ENCODE measurements at regions not wholly inside any gene's neighbourhood (a gene's known extent, or its start where the extent isn't known, plus 50 kb on each side); places are given as distances from the start of the nearest gene placed in this dataset.

DNA sequence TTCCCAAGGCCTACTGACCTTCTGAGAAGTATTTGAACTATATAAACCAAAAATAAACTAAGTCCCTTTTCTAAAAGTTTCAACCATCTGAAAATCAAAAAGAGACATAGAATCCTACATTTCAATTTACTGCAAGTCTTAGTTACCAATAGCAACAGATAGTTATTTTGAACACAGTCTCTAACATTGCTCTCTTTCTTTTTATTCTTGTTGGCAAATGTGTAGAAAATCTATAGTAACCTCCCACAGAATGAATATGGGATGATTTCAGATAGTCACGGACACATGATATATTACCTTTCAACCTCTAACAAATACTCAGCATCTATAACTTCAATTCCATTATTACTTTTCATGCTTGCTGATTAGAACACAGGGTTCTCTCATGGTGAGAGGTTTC is 68.9 kb upstream of the RAB3GAP2 start:
- no peak for FAIRE-seq
- no peaks in the 10 kb centered on the region for H3K36me3 ChIP-seq (ENCODE audit: control insufficient read depth in 2 of 2, insufficient read depth in 2 of 2, low read length in 1 of 2)
- H3K9me3 ChIP-seq (replicated peaks; ENCODE audit: control insufficient read depth, insufficient read depth, low read length) = no peaks in the 10 kb centered on the region
- ChIA-PET POLR2A (no interaction called here), SMC1A (ENCODE audit: uncharacterized antibody, unreplicated experiment) (no interaction called here), RAD21 (ENCODE audit: unreplicated experiment) (no interaction called here), CTCF (interaction anchor here (1.8 kb wide), 1 partner anchor 14 kb away, joined by 4 read pairs; no protein-coding TSS in a partner anchor)
- H3K4me3 ChIP-seq = no peak overlapping the region
- no peak overlapping the region for H3K4me2 ChIP-seq (ENCODE audit: control insufficient read depth, insufficient read depth)
- H2AFZ ChIP-seq (ENCODE audit: control insufficient read depth, low read depth, low read length) = no peak overlapping the region
- TF ChIP-seq, protein P1, sequence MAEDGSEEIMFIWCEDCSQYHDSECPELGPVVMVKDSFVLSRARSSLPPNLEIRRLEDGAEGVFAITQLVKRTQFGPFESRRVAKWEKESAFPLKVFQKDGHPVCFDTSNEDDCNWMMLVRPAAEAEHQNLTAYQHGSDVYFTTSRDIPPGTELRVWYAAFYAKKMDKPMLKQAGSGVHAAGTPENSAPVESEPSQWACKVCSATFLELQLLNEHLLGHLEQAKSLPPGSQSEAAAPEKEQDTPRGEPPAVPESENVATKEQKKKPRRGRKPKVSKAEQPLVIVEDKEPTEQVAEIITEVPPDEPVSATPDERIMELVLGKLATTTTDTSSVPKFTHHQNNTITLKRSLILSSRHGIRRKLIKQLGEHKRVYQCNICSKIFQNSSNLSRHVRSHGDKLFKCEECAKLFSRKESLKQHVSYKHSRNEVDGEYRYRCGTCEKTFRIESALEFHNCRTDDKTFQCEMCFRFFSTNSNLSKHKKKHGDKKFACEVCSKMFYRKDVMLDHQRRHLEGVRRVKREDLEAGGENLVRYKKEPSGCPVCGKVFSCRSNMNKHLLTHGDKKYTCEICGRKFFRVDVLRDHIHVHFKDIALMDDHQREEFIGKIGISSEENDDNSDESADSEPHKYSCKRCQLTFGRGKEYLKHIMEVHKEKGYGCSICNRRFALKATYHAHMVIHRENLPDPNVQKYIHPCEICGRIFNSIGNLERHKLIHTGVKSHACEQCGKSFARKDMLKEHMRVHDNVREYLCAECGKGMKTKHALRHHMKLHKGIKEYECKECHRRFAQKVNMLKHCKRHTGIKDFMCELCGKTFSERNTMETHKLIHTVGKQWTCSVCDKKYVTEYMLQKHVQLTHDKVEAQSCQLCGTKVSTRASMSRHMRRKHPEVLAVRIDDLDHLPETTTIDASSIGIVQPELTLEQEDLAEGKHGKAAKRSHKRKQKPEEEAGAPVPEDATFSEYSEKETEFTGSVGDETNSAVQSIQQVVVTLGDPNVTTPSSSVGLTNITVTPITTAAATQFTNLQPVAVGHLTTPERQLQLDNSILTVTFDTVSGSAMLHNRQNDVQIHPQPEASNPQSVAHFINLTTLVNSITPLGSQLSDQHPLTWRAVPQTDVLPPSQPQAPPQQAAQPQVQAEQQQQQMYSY (CRISPR knock-in tag; IDR thresholded peaks at IDR 0.05) = no peak
- TF ChIP-seq ZNF384 (IDR thresholded peaks at IDR 0.05; ENCODE audit: borderline replicate concordance, low read depth, low read length) = no peak
- intact Hi-C loops (cut with micrococcal nuclease; ENCODE audit: unreplicated experiment) = no loop called here
- no peak for DNase-seq (ENCODE audit: low read depth, low spot score)
- H3K27me3 ChIP-seq (replicated peaks in 1 of 2; ENCODE audit: control insufficient read depth in 2 of 2, insufficient read depth in 2 of 2, low read length in 1 of 2) = no peaks in the 10 kb centered on the region
- H3K4me1 ChIP-seq (ENCODE audit: control insufficient read depth, insufficient read depth, low read length) = no peaks in the 10 kb centered on the region
- no peak overlapping the region for H3K9ac ChIP-seq (ENCODE audit: control insufficient read depth, insufficient read depth, low read length)
- H3K27ac ChIP-seq (ENCODE audit: control insufficient read depth, insufficient read depth) = no peak overlapping the region
- WGBS (ENCODE audit: insufficient coverage, insufficient replicate concordance, low lambda C conversion rate, missing lambda C conversion rate) = 95% methylated on average over 1 of the region's 1 CpG
- no peaks in the 10 kb centered on the region for H3K79me2 ChIP-seq (ENCODE audit: control insufficient read depth, insufficient read depth, low read length)
- no peaks in the 10 kb centered on the region; the same call in 1 of the 2 replicates for H4K20me1 ChIP-seq (ENCODE audit: control insufficient read depth, insufficient read depth)
- in situ Hi-C loops (cut with MboI) = no loop called here
- no peak for ATAC-seq
- BruUV-seq (replicated peaks) = no TSS peak

DNA sequence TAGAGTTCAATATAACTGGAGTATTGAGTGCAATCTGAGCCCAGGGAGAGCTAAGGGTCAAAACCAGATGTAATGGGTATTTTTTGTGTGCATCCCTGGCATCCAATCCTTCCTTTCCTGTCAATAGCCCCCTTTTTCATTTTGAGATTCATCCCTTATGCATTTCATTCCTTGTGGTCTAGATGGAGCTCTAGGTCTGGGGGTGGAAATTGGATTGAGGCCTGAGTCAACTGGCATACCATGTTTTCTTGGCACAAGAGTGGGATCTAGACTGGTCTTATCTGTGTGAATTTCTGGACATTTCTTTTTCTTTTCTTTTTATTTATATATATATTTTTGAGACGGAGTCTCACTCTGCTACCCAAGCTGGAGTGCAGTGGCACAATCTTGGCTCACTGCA is 67.3 kb upstream of the RAB3GAP2 start:
- CTCF ChIA-PET = no interaction called here
- TF ChIP-seq, protein P2, sequence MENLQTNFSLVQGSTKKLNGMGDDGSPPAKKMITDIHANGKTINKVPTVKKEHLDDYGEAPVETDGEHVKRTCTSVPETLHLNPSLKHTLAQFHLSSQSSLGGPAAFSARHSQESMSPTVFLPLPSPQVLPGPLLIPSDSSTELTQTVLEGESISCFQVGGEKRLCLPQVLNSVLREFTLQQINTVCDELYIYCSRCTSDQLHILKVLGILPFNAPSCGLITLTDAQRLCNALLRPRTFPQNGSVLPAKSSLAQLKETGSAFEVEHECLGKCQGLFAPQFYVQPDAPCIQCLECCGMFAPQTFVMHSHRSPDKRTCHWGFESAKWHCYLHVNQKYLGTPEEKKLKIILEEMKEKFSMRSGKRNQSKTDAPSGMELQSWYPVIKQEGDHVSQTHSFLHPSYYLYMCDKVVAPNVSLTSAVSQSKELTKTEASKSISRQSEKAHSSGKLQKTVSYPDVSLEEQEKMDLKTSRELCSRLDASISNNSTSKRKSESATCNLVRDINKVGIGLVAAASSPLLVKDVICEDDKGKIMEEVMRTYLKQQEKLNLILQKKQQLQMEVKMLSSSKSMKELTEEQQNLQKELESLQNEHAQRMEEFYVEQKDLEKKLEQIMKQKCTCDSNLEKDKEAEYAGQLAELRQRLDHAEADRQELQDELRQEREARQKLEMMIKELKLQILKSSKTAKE (IDR thresholded peaks at IDR 0.05; ENCODE audit: low read depth, poor library complexity, severe bottlenecking) = no peak
- TF ChIP-seq, protein P3, sequence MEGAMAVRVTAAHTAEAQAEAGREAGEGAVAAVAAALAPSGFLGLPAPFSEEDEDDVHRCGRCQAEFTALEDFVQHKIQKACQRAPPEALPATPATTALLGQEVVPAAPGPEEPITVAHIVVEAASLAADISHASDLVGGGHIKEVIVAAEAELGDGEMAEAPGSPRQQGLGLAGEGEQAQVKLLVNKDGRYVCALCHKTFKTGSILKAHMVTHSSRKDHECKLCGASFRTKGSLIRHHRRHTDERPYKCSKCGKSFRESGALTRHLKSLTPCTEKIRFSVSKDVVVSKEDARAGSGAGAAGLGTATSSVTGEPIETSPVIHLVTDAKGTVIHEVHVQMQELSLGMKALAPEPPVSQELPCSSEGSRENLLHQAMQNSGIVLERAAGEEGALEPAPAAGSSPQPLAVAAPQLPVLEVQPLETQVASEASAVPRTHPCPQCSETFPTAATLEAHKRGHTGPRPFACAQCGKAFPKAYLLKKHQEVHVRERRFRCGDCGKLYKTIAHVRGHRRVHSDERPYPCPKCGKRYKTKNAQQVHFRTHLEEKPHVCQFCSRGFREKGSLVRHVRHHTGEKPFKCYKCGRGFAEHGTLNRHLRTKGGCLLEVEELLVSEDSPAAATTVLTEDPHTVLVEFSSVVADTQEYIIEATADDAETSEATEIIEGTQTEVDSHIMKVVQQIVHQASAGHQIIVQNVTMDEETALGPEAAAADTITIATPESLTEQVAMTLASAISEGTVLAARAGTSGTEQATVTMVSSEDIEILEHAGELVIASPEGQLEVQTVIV (IDR thresholded peaks at IDR 0.05; ENCODE audit: borderline replicate concordance, partially characterized antibody) = no peak
- TF ChIP-seq FOXM1 (IDR thresholded peaks at IDR 0.05; ENCODE audit: low read depth, low read length) = no peak
- no peak for TF ChIP-seq MYC (IDR thresholded peaks at IDR 0.05; ENCODE audit: insufficient read depth, insufficient read length, insufficient replicate concordance, low read length, severe bottlenecking)
- TF ChIP-seq ZNF384 (IDR thresholded peaks at IDR 0.05; ENCODE audit: borderline replicate concordance, low read depth, low read length) = no peak
- no peak for TF ChIP-seq NRF1 (conservative IDR thresholded peaks at IDR 0.05; ENCODE audit: low read depth, low read length)

More for the DNA sequence above, 67.3 kb upstream of the RAB3GAP2 start:
- FAIRE-seq (no peak), ATAC-seq (no peak), DNase-seq (ENCODE audit: low read depth, low spot score) (no peak)
- no peak overlapping the region for H3K27ac ChIP-seq (ENCODE audit: control insufficient read depth, insufficient read depth)
- H2AFZ ChIP-seq (ENCODE audit: control insufficient read depth, low read depth, low read length) = no peak overlapping the region
- H3K4me2 ChIP-seq (ENCODE audit: control insufficient read depth, insufficient read depth) = no peak overlapping the region
- H3K36me3 ChIP-seq (ENCODE audit: control insufficient read depth in 2 of 2, insufficient read depth in 2 of 2, low read length in 1 of 2) = no peaks in the 10 kb centered on the region
- H3K9me3 ChIP-seq (replicated peaks; ENCODE audit: control insufficient read depth, insufficient read depth, low read length) = no peaks in the 10 kb centered on the region
- ChIA-PET RAD21 (ENCODE audit: unreplicated experiment) (no interaction called here), SMC1A (ENCODE audit: uncharacterized antibody, unreplicated experiment) (no interaction called here), POLR2A (no interaction called here)
- no TSS peak for BruUV-seq (replicated peaks)
- no peaks in the 10 kb centered on the region for H3K27me3 ChIP-seq (replicated peaks in 1 of 2; ENCODE audit: control insufficient read depth in 2 of 2, insufficient read depth in 2 of 2, low read length in 1 of 2)
- H4K20me1 ChIP-seq (ENCODE audit: control insufficient read depth, insufficient read depth) = no peaks in the 10 kb centered on the region
- H3K4me3 ChIP-seq = no peak overlapping the region
- no peaks in the 10 kb centered on the region for H3K79me2 ChIP-seq (ENCODE audit: control insufficient read depth, insufficient read depth, low read length)
- H3K4me1 ChIP-seq (ENCODE audit: control insufficient read depth, insufficient read depth, low read length) = no peaks in the 10 kb centered on the region
- no peak overlapping the region for H3K9ac ChIP-seq (ENCODE audit: control insufficient read depth, insufficient read depth, low read length)
- intact Hi-C loops (cut with micrococcal nuclease; ENCODE audit: unreplicated experiment) (no loop called here), in situ Hi-C loops (cut with MboI) (no loop called here)
- WGBS (ENCODE audit: insufficient coverage, insufficient replicate concordance, low lambda C conversion rate, missing lambda C conversion rate) = 33% methylated on average over 1 of the region's 1 CpG
